ENCODE measurements at regions not wholly inside any gene's neighbourhood (a gene's known extent, or its start where the extent isn't known, plus 50 kb on each side); places are given as distances from the start of the nearest gene placed in this dataset.

DNA sequence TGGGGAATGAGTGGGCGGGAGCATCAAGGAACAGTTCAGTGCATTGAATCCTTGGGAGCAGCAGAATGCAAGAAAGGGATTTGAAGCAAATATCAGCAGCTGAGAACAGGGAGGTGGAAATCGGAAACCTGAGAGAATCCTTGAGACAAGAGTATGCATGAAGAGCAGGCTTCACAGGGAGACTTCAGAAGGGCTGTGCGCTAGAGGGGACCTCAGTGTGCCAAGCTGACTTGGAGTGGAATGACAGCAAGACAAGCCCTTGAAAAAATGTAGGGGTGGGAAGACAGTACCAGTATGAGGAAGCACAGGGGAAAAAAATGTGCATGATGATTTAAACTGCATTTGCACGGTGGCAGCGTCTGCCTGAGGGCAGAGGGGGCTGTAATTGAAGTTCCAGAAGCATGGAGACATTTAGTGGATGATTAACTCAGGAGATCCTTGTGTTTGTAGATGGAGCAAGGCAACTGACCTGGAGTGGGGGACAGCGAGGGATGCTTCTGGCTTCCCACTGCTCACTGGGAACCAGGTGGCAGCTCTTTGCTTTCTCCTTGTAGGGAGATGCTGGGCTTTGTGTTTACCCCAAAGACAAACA lies 204.9 kb upstream of the PLET1 start:
- DNase-seq (ENCODE audit: low read depth): no peak

DNA sequence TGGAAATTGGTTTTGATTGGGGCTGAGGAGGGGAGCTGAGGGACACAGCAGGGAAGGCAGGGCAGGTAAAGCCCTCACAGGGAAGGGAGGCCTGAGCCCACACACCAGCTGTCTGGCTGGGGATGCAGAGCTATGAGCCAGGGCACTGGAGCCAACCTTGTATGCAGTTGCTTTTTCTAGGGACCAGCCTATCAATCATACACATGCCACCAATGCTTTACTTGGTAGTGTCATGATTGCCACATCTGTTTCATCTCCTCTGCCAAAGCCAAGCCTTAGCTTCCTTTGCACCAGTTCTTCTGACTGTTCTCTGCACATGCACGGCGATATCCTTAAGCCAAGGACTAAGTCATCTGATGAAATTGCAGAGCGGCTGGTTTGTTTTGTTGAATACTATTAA lies 207.1 kb upstream of the PLET1 start:
- no peak for DNase-seq (ENCODE audit: low read depth)

DNA sequence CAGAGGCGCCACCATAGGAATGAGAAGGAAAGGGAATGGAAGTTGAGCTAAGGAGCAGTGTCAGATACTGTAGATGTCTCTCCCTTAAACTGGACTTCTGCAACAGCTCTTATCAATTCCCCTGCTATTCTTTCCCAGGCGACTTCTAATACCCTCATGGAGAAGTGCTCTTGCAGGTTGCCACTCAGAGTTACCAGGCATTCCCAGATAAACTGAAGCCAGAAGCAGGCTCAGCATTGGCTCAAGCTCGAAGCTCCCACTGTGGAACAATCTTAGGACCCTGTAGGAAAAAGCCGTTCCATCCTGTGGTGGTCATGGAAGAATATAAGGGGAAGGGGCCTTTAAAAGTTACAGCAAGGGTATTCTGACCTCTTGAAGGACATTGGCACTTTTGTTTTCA lies 208.7 kb upstream of the PLET1 start:
- no peak for DNase-seq (ENCODE audit: low read depth)

DNA sequence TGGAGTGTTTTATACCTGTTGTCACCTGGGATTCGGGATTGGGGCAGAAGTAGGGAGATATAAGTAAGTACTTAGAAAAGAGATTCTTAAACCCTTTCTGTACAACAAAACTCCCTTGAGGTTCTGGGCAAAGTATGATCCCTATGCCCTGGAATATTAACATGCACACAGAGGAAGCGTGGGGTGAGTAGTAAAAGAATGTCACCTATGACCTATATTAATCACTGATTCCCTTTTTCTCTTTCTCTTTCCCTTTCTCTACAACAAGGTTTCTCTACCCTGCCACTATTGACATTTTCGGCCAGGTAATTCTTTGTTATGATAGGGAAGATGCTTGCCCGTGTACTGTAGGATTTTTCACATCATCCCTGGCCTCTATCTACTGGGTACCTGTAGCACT lies 209.7 kb upstream of the PLET1 start:
- DNase-seq (ENCODE audit: low read depth): no peak

DNA sequence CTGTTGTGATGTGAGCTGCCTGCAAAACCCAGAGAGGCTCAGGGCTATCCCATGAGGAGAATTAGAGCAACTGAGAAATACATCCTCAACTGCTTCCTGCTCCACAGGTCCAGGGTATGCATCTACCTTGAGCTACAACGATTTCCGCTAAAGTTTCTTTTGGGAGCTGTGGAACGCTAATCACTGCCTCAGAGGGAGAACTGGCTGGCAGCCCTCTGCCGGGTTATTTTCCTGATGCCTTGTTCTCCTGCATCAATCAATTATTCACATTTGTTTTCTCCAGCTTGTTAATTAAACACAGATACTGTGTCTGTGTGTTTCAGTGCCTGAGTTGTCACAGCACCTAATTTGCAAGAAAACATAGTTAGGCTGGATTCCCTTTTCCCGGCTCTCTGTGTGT lies 211.1 kb upstream of the PLET1 start:
- DNase-seq (ENCODE audit: low read depth): no peak

DNA sequence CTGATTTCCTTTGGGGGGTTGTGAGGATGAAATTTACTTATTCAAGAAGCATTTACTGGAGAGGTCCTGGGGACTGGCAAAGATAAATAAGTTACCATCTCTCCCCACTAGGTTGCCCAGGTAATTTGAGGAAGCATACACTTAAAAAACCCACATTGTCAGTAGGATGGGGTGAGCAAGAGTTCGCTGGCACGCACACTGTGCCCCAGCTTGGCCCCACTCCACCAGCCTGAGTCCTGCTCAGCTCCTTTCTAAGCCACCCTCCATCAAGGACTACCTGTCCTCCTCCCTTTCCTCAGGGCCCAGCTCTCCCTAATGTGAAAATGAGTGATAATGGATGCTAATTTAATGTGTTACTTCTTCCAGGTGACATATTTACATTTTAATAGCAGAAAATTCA lies 216.5 kb upstream of the PLET1 start:
- no peak for DNase-seq (ENCODE audit: low read depth)

DNA sequence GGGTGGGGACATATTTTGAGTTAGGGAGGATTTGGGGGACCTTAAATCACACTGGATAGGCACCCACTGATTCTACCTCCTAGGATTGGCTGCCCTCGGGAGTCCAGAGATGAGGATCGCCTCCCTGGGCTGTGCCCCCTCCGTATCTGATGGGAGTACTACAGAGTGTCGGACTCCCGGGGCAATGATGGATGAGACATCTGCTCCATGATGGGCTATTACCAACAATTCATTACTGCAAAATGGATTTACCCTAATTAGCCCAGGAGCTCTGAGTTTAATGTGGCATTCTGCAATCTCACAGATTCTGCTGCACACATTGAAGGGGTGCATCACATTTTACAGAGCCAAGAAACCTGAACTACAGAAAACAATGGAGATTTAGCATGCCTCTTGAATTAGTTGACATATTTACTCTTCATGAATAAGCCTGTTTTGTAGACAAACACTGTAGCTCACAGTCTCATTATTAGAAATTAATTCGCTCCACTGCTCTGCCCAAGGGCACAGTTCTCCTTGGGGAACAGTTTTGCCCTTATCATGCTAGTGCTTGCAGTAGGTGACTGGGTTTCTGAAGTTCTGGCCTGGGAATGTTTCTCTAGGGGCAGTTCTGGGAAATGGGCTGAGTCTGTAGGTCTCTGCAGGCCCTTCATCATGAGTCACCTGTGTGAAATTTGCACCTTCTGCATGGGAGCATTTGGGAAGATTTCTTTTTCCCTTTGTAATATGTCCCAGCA lies 217.1 kb upstream of the PLET1 start:
- DNase-seq (ENCODE audit: low read depth): no peak

DNA sequence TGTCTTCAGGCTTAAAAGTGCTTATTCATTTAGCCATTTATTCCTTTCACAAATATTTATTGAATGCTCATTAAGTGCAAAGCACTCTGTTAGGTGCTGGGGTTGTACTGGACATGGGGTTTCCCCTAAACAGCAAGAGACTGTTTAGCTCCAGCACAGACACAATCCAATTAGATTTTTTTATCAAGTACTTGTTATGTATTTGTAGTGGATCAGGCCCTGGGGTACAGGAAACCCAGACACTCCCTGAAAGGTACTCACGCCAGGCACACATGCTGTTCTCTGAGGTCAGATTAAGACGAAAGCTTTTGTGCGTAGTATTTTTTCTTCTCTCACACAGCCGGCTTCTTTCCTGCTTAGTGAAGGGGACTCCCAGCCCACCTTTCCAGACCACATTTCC lies 218.1 kb upstream of the PLET1 start:
- DNase-seq (ENCODE audit: low read depth): no peak

DNA sequence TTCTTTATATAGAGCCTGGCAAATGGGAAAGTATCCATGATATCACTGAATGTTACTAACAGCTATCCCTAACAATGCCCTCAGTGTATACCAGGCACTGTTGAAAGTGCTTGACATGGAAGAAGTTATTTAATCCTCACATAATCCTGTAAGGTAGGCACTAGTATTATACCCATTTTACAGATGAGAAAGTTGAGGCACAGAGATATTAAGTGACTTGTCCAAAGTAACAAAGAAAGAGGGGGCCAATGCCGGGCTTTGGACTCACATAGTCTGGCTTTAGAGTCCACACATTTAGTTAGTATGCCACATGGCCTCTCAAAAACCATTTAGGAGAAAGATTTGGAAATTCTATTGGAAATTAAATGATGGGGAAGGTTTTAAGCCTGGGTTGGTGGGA lies 220.8 kb upstream of the PLET1 start:
- DNase-seq (ENCODE audit: low read depth): no peak

DNA sequence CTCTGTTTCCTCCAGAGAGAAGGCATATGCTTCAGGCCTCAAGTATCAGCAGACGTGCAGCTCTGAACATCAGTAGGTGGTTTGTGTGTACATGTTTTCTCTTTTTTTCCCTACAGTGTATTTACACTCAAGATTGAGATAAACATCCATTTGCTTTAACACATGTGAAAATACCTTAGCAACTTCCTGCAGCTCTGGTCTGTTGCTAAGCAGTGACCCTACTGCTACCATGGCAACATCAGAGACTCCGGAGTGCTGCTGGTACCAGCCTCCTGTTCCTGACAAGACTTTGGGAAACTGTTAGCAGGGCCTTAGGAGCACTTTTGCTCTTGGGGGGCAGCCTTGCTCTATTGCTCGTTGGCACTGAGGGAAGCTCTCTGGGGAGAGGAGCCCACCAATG lies 221.2 kb upstream of the PLET1 start:
- DNase-seq (ENCODE audit: low read depth): no peak

DNA sequence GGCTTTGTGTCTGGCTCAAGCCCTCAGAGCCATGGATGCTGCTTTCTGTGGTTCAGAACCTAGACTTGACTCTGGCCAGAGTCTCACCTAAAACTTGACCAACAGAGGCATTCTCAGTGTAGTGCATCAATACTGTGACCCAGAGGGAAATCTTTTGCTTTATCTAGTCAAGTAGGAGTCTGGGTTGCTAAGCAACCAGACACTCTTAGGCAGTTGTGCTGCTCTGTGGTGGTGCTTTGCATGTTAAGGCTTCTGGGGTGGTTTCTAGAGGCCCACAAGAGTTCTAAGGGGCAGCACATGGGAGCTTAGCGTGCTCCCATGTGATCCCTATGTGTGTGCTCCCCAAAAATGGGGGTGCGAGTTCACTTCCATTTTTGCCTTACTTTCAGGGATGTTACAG lies 224.6 kb upstream of the PLET1 start:
- DNase-seq (ENCODE audit: low read depth): no peak

DNA sequence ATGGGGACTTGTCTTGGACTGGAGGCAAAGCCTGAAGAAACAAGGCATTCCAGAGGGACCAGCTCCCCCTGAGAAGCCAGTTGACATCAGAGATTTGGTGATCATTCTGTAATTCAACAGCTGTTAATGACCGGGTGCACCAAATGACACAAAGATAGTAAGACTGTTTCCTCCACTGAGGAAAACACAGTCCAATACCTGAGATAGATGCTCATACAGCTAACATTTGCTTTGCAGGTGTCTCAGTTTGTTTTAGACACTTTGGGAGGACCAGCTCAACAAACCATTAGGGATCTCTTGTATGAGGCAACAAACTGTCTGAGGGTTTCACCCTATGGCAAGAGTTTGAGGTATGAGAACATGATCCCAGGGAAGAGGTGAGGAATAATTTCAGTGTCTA lies 237.2 kb upstream of the PLET1 start:
- DNase-seq (ENCODE audit: low read depth): no peak

DNA sequence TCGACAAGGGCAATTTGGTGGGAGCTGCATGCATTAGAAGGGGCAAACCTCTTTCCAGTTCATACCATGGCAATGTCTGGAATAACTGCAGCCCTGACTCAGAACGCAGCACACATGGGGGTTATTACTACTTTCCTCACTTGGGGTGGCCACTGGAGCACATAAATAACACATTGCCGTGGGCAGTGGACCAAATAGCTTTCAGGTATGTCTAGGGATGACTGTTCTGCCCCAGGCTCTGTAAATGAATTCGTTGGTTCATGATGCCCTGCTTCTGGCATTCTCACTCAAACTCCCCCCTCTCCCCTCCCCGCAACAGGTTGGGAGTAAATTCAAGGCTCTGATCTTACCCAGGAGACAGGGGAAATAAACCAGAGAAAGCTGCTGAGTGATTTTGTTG lies 238.0 kb upstream of the PLET1 start:
- no peak for DNase-seq (ENCODE audit: low read depth)

DNA sequence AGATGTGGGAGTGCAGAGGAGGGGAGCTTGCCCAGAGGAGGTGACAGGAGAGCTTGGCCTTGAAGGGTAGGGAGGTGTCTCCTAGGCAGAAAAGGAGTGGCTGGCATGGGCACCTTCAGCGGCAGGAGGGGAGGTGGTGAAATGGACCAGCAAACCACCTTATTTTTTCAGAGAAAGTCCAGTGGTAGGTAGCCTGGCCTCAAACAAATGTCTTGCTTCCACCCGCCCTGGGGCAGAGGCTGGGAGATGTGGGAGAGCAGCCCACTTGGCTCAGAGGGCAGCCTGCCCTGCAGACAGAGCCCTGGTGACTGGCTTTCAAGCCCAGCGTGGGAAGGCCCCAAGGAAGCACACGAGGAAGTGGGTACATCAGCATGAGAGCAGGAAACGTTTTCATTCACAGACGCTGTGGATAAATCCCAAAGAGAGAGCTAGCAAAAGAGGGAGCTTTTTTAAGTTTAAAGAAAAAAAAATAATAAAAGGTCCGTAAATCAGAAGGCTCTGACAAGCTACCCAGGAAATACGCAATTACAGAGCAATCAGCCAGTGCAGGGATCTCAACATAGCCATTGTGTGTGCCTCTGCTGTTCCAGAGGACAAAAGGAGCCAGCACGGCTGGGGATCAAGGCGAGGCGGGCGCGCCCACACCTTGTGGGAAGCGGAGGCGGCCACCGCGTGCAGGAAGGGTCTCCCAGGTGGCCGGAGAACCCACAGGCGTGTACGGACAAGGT lies 238.7 kb upstream of the PLET1 start:
- no peak for DNase-seq (ENCODE audit: low read depth)

DNA sequence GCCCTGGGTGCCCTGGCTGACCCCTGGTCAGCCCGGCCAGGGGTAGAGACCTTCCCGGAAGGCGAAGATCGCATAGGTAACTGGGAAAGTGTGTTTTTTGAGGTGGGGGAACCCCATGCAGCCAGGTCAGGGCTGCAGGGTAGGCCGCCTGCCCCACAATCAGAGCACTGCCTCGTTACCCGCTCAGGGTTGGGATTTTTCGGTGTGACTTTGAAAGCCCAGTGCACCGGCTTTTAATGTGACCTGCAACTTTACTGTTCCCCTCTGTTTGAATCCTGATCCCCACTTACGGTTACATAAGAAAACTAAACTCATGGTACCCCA lies 239.2 kb upstream of the PLET1 start:
- DNase-seq (ENCODE audit: low read depth): no peak

DNA sequence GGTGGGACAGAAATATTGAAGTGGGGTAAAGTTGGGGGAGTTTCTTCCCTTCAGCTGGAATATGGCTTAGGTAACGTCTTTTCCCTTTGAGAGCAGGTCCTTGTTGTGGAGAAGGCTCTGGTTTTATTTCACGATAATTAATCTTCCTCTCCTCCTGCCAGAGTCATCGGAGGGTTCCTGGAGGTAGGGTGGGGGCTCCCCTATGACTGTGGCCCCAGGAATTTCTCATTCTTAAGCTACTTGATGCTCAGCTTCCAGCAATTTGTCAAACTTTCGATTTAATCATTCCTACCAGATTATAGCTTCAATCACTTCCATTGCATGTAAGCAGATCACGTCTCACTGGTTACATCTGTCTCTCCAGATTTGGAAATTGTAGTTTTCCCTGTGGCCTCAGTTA lies 242.8 kb upstream of the PLET1 start:
- no peak for DNase-seq (ENCODE audit: low read depth)

DNA sequence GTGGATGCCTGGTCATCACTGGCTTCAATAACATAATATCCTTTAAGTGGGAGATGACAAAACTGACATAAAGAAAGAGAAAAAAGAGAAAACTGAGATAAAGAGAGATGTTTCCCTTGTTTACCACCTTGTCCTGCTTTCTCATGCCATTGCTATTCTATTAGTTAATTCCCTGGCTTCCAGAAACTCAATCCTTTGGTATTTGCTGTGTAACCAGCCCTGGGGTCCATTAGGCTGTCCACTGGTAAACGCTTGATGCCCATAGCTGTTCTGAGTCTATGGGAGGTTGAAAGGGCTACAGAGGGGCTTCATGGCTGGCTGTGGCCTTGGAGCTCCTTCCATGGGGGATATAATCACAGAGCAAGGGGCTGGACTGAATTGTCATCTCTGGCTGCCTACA lies 243.4 kb upstream of the PLET1 start:
- DNase-seq (ENCODE audit: low read depth): no peak

DNA sequence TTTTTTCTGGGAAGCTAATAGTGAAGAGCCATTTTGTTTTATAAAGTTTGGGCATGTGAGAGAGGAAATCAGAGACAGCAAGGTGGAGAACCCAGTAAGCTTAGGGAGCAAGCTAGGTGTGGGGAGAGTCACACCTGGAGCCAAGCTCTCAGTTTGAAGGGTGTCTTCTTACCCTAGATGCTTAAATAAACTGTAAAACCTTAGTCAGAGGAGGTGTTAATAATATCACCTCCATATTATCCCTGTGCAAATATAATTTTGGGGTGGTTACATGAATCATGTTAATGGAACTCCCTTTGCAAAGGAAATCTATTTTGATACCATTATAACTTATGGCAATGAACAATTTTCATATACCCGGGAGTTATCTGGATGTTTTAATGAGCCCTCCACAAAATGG lies 246.2 kb upstream of the PLET1 start:
- no peak for DNase-seq (ENCODE audit: low read depth)

DNA sequence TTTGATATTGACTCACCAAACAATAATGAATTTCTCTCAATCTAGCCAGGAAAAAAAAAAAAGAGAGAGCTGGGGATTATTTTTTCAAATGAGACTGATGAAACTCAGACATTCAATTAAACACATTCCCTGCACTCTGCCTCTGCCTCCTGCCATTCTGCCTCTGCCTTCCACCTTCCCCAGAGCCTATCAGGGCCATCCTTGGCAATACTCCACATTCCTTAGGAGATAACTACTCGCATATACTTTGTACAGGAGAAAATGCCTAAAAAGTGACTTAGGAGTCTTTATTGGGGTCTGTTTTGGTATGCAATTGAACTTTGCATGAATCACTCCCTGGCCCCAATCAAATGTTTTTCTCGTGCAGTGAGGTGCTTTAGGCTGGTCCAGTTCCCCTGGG lies 246.6 kb upstream of the PLET1 start:
- no peak for DNase-seq (ENCODE audit: low read depth)

DNA sequence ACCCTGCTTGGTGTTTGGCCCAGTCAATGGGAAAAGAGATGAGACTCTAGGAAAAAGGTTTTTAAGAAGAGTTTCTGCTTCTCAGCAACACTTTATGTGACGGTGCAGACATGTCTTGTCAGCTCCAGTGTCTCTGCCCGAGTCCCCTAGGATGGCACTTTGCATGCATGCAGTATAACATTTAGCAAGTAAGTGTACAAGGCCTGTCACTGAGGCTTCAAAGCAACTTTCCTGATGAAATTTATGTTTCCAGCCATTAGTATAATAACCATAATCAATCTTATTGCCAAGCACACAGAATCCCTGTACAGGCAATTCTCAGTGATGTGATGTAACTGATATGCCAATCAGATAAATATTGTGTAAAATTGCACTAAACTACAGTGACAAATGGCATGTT lies 248.1 kb upstream of the PLET1 start:
- no peak for DNase-seq (ENCODE audit: low read depth)

DNA sequence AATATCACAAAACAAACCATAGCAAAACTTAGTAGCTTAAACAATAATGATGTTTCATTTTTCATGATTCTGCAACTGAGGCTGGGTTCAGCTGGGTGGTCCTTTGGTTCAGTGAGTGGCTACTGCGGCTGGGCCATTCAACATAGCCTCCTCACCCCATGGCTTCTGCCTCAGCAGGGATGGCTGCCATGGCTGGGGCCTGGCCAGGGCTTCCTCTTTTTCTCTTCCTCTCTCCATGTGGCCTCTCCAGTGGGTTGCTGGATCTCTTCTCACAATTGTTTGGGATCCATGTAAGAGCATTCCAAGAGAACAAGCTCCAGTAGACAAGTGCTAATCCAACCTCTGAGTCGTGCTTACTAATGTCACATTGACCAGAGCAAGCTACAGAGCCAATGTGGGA lies 248.6 kb upstream of the PLET1 start:
- no peak for DNase-seq (ENCODE audit: low read depth)

DNA sequence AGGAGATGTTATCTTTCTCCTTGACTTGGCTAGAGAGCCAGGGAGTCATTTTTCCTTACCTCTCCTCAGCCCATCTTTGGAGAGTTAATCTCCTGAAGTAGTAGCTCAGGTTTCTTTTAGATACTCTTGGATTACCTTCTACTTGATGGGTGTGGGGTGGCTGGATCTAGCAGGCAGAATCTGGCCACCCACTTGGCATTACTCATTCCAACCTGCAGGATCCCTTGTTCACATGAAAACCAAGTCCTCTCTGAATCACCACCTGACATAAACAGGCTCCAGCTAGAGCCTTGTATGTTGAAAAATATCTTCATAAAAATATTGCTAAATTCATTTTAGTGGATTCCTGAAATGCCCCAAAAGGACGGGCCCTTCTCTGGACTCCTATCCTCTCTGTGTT lies 250.6 kb upstream of the PLET1 start:
- DNase-seq (ENCODE audit: low read depth): no peak

DNA sequence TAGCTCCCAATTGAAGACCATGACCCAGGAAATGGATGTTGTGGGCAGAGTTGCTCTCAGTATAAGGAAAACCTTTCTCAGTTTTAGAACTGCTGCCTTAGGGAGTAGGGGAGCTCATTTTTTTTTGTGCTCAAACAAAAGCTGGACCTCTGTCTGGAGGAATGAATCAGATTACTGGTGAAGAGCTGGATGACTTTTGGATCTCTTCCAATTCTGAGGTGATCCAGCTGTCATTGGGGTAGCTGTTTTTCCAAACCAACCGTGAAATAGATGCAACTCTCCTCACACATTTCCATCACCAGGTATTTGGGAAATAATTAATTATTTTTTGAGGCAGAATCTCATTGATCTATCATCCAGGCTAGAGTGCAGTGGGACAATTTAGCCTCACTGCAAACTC lies 251.3 kb upstream of the PLET1 start:
- DNase-seq (ENCODE audit: low read depth): no peak

DNA sequence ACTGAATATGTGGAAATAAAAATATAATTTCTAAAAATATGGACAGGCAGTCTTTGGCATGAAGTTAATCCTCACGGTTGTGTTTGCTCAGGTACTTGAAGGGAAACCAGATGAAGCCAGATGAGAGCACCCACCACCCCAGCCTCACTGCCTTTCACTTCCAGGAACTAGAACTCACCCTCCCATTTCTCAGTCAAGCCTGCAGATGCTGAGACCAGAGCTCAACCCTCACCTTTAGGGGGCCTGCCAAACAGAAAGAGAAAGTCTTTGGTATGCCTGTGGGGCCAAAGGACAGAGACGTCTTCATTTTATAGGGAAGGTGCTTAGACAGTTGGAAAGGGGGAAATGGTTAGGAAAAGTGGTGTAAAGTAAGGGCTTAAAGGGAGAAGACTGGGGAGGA lies 252.8 kb upstream of the PLET1 start:
- DNase-seq (ENCODE audit: low read depth): no peak

Measured in CMK (cell line).